Fibroblast of skin of right biceps (primary cell): ENCODE measurements at regions not wholly inside any gene's neighbourhood (a gene's known extent, or its start where the extent isn't known, plus 50 kb on each side); places are given as distances from the start of the nearest gene placed in this dataset.
"Not testable (repeated sequence)": the region's sequence is repeated elsewhere in the genome, so short reads cannot be mapped to it uniquely, and the experiment has no call there.

Source experiments
- DNase-seq: peaks from one replicate; pipeline ENCODE4 v3.0.0-alpha.2; 2013

- DNase-seq, result no peak
Measured at GRCh38 chr2:175677880-175678279, 324.2 kb downstream of the LNPK start.

DNA sequence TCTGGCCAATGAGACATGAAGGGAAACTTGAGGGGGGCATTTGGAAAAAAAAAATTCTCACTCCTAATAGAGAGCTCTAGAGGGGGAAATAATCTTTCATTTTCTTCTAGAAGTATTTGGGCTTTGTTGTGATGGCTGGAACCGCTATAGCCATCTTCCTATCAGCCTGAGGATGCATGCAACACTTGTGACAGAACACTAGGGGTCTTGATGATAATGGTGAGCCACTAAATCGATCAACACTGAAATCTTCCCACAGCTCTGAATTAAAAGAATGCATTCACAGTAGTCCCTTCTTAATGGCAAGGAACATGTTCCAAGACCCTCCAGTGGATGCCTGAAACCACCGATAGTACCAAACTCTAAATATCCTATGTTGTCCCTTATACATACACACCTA is 325.3 kb downstream of the LNPK start:
- DNase-seq, result no peak

- DNase-seq, result not testable (repeated sequence)
Measured at GRCh38 chr2:175668804-175669203, 333.3 kb downstream of the LNPK start.

DNA sequence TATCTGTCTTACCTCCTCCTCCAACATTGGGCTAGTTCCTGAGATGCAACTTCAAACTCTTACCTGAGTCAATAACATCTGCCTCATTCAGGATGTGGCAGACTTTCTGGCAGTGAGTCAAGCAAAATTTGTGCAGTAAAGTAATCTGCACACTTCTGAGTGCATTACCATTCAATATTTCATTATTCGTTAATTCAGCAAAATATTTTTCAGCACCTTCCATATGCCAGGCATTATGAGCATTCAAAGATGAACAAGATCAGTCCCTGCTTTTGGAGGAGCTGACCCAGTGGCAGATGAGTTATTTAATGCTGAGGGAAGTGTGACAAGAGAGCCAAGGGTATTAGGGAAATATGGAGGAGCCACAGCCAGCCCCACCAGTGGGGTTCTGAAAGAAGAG is 339.7 kb downstream of the LNPK start:
- no peak for DNase-seq

GRCh38 chr2:175648577-175649063 is 353.4 kb downstream of the LNPK start:
- no peak for DNase-seq

GRCh38 chr2:175647058-175647457 is 355.0 kb downstream of the LNPK start:
- DNase-seq, result no peak

DNA sequence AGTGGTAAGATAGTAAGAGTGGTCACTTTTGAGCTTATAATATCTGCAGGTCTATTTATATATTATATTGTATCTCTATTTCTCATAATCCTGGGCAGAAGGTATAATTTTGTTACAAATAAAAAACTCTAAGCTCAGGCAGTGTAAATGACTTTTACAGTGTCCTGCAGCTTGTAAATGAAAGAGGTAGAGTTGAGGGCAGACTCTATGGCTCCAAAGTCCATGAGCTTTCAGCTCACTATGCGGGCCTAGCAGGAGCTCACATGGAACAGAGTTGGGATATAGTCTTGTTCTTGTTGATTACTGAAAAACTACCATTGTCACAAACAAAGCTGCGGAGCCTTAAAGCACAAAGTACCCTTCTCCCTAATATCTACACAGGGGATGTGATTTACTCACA is 361.4 kb downstream of the LNPK start:
- no peak for DNase-seq

GRCh38 chr2:175633227-175633626 is 368.8 kb downstream of the LNPK start:
- DNase-seq, result no peak

DNA sequence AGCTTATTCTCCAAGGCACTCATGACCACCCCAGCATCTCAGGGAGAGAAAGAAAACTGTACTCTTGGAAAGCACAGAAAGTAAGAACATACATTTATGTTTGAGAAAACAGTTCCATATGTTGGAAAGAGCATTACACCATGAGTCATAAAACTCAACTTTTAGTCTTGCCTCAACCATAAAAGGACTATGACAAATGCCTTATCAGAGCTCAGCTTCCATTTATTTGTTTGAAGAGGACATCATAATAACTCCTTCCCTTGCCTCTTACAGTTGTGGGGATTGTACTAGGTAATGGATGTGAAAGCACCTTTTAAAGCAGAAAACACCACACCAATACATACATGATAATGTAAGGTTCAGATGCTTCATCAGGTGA is 370.8 kb downstream of the LNPK start:
- peak; percentile 61 for DNase-seq

- DNase-seq, result no peak
Measured at GRCh38 chr2:175630280-175631244, 371.5 kb downstream of the LNPK start.

- no peak for DNase-seq
Measured at GRCh38 chr2:175628243-175628642, 373.8 kb downstream of the LNPK start.

GRCh38 chr2:175627405-175627804 is 374.7 kb downstream of the LNPK start:
- DNase-seq, result peak; percentile 57

DNA sequence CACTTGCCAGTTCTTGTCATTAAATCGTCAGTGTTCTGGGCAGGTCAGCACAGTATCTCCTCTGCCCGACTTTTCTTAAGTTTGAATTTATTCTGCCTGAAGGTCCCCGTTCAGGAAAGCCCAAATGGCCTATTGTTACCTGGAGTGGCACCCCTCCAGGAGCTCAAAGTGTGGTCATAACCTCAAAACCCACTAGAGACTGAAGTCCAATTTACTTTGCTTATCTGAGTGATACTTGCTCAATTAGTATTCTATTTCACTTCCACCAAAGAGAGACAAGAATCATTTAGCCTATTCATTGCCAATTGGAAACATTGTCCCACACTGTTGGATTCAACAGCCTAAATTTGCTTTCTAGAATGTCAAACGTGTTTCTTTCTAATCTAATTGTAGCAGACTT is 375.3 kb downstream of the LNPK start:
- DNase-seq, result no peak

DNA sequence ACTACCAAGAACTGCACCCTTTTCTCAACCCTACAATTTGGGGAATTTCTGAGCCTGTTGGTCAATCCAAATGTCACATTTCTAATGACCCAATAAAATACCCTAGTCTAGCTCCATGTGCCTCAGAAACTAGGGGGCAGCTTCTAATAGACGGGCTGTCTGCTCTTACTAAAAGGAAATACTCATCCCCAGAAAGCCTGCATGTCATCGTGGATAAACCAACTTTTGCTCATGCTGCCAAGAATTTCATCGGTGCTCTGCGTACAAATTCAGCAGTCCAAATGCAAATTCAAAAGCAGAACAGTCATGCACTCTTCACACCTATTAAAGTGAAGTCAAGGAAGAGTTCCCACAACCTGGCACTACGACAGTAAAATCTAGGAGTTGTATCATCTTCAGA is 377.3 kb downstream of the LNPK start:
- no peak for DNase-seq

DNA sequence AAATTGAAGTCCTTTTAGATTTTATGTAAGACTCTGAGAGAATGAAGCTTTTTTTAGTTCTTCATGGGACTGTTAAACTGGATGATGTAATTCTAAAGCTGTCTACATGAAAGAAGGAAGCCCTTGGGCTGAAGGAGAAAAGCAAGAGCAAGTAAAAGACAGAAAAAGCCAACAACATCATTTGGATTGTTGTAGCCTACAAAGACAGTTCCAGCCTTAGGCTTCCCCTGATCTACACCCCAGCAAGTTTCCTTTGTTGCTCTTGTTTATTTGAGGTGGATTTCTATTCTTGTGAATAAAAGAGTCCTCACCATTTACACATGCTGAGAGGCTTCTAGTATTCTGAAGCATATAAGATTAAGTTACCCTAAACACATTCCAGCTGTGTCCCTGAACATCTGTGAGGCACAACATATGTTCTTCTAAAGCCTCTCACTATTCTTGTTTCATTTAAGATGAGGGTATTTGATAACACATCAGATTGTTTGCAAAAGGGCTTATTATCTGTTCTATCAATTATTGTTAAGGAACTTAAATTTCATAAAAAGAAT is 377.8 kb downstream of the LNPK start:
- DNase-seq, result no peak

- DNase-seq, result no peak
Measured at GRCh38 chr2:175621821-175622220, 380.2 kb downstream of the LNPK start.

DNA sequence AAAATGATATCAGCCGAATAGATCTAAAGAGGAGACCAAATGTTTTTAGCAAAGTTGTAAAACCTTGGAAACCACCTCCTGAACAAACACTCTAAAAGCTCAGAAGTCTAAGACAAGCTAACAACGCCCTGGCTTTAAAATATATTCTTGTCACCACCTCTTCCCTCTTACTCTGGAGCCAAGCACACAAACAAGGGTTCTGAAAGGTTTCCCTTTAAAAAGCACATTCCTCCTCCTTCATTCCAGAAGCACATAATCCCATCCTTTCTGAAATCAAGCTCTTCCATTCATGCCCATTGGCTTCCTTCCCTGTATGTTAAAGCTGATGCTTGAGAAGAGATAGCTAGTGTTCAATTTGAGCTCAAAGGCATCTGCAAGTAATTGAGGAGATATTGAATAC is 382.0 kb downstream of the LNPK start:
- DNase-seq, result no peak

GRCh38 chr2:175619179-175620045 is 382.7 kb downstream of the LNPK start:
- no peak for DNase-seq

DNA sequence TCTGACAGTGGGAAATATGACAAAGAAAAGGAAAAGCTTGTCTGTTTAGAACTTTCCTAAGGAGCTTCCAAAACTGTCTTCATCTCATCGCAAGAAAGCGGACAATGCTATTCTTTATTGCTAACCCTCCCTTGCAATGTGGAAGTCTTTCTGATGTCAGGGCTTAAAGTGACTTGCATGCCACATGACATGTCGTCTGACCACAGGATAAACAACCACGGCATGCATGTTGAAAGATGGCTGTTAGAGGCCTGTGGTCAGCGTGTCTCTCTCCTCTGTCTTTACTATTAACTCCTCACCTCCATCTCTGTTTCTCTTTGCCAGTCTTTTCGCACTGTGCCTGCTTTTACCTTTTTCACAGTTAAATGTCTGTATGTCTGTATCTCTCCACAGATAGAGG is 389.8 kb downstream of the LNPK start:
- DNase-seq, result no peak

DNA sequence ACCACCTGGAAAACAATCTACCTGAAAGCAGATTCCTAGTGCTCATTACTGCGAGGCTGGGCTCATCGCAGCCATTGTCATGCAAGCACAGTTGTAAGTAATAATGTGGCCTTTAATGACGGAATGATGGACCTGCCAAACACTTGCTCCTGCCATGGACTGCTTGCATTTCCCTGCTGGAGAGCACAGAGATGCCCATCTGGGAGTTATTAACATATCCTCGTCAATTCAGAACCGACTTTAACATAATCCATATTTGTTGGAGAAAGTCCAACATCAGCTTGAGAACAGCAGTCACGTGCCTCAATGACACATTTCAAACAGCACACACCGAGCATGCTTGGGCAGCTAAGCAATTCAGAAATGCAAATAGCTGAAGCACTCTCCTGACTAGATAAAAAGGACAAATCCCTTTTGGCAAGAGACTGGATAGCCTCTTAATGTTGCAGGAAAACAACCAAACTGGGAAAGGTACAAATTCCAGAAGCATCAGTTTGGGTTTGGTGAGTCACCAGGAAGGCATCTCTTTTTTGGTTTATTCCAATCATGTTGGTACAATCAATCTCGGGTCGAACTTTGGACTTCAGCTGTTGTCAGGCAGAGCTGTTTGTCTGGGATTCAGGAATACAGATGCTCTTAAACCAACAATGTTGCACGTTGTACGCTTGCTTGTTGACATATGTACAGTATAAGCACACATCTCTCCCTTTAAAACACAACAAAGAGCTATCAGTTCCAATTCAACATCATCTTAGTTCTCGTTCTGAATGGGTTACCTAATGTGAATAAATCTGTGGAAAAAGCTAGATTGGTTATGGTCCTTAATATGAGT is 395.8 kb downstream of the LNPK start:
- peak; percentile 83 for DNase-seq

DNA sequence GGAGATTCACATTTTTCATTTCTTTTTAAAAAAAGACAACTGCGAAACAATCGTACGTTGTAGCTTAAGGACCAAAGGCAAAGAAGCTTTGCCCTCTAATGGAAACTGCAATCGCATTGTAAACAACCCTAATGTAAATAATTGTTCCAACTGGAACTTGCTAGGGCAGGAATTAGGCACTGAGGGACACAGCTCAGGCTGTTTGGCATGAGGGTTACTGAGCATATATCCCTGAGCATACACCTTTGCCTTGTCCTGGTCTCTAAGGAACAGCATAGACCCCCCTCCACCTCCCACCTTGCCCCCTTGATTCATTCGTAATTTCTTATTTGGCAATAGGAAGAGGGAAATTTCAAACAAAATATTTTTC is 396.4 kb downstream of the LNPK start:
- DNase-seq, result no peak

- no peak for DNase-seq
Measured at GRCh38 chr2:175601969-175602368, 400.1 kb downstream of the LNPK start.
